Neural progenitor cell (in vitro differentiated cells): ENCODE measurements at regions not wholly inside any gene's neighbourhood (a gene's known extent, or its start where the extent isn't known, plus 50 kb on each side); places are given as distances from the start of the nearest gene placed in this dataset.

Source experiments
- DNase-seq: peaks from one replicate; pipeline ENCODE4 v3.0.0-alpha.2; 2016; ENCODE audit warnings: low spot score
- H2AFZ ChIP-seq: fragments of 200-600 bp; sonication (generic); replicated peaks from 2 replicates; pipeline ENCODE4 v1.6.1; 2016; ENCODE audit warnings: antibody characterized with exemption
- H3F3A ChIP-seq: fragments of 200-600 bp; sonication (generic); 2 replicates; pipeline ENCODE4 v1.6.1; 2016; ENCODE audit warnings: antibody characterized with exemption, low read depth
- H3K27ac ChIP-seq: fragments of 200-600 bp; sonication (generic); 2 replicates; pipeline ENCODE4 v1.5.1; 2016; ENCODE audit warnings: mild to moderate bottlenecking
- H3K27me3 ChIP-seq: fragments of 200-600 bp; sonication (generic); 2 replicates; pipeline ENCODE4 v1.6.1; 2016; ENCODE audit warnings: mild to moderate bottlenecking, moderate library complexity
- H3K36me3 ChIP-seq: fragments of 200-600 bp; sonication (generic); 2 replicates; pipeline ENCODE4 v1.5.1; 2016
- H3K4me1 ChIP-seq: fragments of 200-600 bp; sonication (generic); 2 replicates; pipeline ENCODE4 v1.6.1; 2016; ENCODE audit warnings: mixed run types
- H3K4me2 ChIP-seq: fragments of 200-600 bp; sonication (generic); 2 replicates; pipeline ENCODE4 v1.6.1; 2016
- H3K4me3 ChIP-seq: fragments of 200-600 bp; sonication (generic); 2 replicates; pipeline ENCODE4 v1.5.1; 2016
- H3K79me2 ChIP-seq: fragments of 200-600 bp; sonication (generic); 2 replicates; pipeline ENCODE4 v1.6.1; 2016; ENCODE audit warnings: low read depth
- H3K9ac ChIP-seq: fragments of 200-600 bp; sonication (generic); 2 replicates; pipeline ENCODE4 v1.6.1; 2016
- H3K9me3 ChIP-seq: fragments of 200-600 bp; sonication (generic); 2 replicates; pipeline ENCODE4 v1.5.1; 2016; ENCODE audit warnings: low read depth
- H4K20me1 ChIP-seq: fragments of 200-600 bp; sonication (generic); 2 replicates; pipeline ENCODE4 v1.6.1; 2016; ENCODE audit warnings: low read depth
- H3K27ac Mint-ChIP-seq: 3 replicates; pipeline ENCODE4 v1.8.0; 2021; ENCODE audit warnings: mixed read lengths
- H3K27me3 Mint-ChIP-seq: 2 replicates; pipeline ENCODE4 v1.8.0; 2022; ENCODE audit warnings: low read depth, mild to moderate bottlenecking, inconsistent platforms, moderate library complexity, mixed read lengths; ENCODE audit not compliant: insufficient read depth
- H3K36me3 Mint-ChIP-seq: 3 replicates; pipeline ENCODE4 v1.8.0; 2021; ENCODE audit warnings: mixed read lengths
- H3K4me1 Mint-ChIP-seq: 3 replicates; pipeline ENCODE4 v1.8.0; 2021; ENCODE audit warnings: mixed read lengths
- H3K4me3 Mint-ChIP-seq: 3 replicates; pipeline ENCODE4 v1.8.0; 2021; ENCODE audit warnings: mild to moderate bottlenecking, moderate library complexity, mixed read lengths
- H3K9me3 Mint-ChIP-seq: 3 replicates; pipeline ENCODE4 v1.8.0; 2020; ENCODE audit warnings: mixed read lengths
- EZH2 ChIP-seq: fragments of 200-600 bp; sonication (generic); IDR thresholded peaks from 2 replicates; pipeline ENCODE4 v1.6.1; 2017; ENCODE audit warnings: antibody characterized with exemption, mild to moderate bottlenecking, moderate library complexity
- EZH2phosphoT487 ChIP-seq: fragments of 200-600 bp; sonication (generic); IDR thresholded peaks from 2 replicates; pipeline ENCODE4 v1.6.1; 2017; ENCODE audit warnings: antibody characterized with exemption
- TF ChIP-seq, protein P1 (sequence below): fragments of 200-600 bp; sonication (generic); IDR thresholded peaks from 2 replicates; pipeline ENCODE4 v1.5.1; 2017; ENCODE audit warnings: antibody characterized with exemption, mild to moderate bottlenecking

DNA sequence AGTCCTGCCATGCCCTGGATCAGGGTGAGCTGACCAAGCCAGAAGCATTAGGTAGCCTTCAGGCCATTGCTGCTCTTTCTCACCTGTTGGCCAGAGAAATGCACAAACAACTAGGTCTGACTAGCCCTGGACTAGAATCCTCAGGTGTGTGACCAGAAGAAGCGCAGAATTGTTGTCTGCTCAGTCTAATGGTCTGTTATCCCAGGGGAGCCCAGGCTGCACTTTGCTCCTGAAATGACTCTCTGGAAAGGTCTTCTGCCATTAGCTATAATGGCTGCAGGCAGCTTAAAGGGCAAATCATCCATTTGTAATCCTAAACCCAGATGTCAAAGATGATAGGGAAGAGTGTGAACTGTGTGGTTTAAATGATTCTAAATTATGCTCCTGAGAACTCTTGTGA lies 246.1 kb downstream of the NFKBIZ start:
- H3K4me3 Mint-ChIP-seq, result no peak overlapping the region
- H4K20me1 ChIP-seq, result no peaks in the 10 kb centered on the region

DNA sequence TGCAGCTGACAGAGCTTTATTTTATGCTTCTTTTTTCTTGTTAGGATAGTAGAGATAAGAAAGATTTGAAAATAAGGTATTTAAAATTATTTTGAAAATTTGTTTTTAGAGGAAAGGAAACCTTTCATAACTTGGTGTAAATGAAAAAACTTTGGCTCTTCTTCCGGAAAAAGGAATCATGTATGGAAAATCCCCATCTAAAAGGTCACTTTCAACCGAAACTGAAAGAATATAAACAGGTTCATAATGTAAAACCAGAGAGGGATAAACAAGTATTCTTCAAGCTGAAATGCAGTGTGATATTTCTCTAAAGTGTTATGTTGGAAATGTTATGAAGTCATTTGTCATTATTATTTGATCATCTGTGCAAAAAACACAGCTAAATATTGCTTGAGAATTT lies 246.8 kb downstream of the NFKBIZ start:
- TF ChIP-seq EZH2 (no peak), EZH2phosphoT487 (no peak)
- TF ChIP-seq, protein P1, sequence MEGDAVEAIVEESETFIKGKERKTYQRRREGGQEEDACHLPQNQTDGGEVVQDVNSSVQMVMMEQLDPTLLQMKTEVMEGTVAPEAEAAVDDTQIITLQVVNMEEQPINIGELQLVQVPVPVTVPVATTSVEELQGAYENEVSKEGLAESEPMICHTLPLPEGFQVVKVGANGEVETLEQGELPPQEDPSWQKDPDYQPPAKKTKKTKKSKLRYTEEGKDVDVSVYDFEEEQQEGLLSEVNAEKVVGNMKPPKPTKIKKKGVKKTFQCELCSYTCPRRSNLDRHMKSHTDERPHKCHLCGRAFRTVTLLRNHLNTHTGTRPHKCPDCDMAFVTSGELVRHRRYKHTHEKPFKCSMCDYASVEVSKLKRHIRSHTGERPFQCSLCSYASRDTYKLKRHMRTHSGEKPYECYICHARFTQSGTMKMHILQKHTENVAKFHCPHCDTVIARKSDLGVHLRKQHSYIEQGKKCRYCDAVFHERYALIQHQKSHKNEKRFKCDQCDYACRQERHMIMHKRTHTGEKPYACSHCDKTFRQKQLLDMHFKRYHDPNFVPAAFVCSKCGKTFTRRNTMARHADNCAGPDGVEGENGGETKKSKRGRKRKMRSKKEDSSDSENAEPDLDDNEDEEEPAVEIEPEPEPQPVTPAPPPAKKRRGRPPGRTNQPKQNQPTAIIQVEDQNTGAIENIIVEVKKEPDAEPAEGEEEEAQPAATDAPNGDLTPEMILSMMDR, result no peak
- Histone ChIP-seq H3K4me2 (no peak overlapping the region), H3F3A (no peaks in the 10 kb centered on the region), H3K36me3 (no peaks in the 10 kb centered on the region), H3K27me3 (no peaks in the 10 kb centered on the region), H3K27ac (no peak overlapping the region), H3K4me3 (no peak overlapping the region), H2AFZ (no peak overlapping the region), H3K9ac (no peak overlapping the region), H3K4me1 (no peaks in the 10 kb centered on the region), H4K20me1 (no peaks in the 10 kb centered on the region), H3K79me2 (no peaks in the 10 kb centered on the region), H3K9me3 (no peaks in the 10 kb centered on the region)
- H3K4me1 Mint-ChIP-seq, result no peaks in the 10 kb centered on the region
- H3K4me3 Mint-ChIP-seq, result no peak overlapping the region
- no peaks in the 10 kb centered on the region for H3K9me3 Mint-ChIP-seq
- no peaks in the 10 kb centered on the region for H3K27me3 Mint-ChIP-seq
- no peak for DNase-seq
- no peaks in the 10 kb centered on the region for H3K36me3 Mint-ChIP-seq
- H3K27ac Mint-ChIP-seq, result no peak overlapping the region

More for the DNA sequence above, 246.1 kb downstream of the NFKBIZ start:
- H3K27ac ChIP-seq, result no peak overlapping the region
- Mint-ChIP-seq H3K36me3 (no peaks in the 10 kb centered on the region), H3K27ac (no peak overlapping the region), H3K27me3 (no peaks in the 10 kb centered on the region), H3K4me1 (peaks cover 5% of the 10 kb centered on the region), H3K9me3 (no peaks in the 10 kb centered on the region)
- H3F3A ChIP-seq, result no peaks in the 10 kb centered on the region
- H3K9me3 ChIP-seq, result no peaks in the 10 kb centered on the region
- H3K4me1 ChIP-seq, result no peaks in the 10 kb centered on the region
- H3K79me2 ChIP-seq, result no peaks in the 10 kb centered on the region
- no peak overlapping the region for H3K4me2 ChIP-seq
- no peaks in the 10 kb centered on the region for H3K36me3 ChIP-seq
- no peak for TF ChIP-seq EZH2
- no peak for TF ChIP-seq EZH2phosphoT487
- TF ChIP-seq, protein P1, result no peak
- DNase-seq, result no peak
- H3K9ac ChIP-seq, result no peak overlapping the region
- H3K4me3 ChIP-seq, result no peak overlapping the region
- no peak overlapping the region for H2AFZ ChIP-seq
- H3K27me3 ChIP-seq, result no peaks in the 10 kb centered on the region

DNA sequence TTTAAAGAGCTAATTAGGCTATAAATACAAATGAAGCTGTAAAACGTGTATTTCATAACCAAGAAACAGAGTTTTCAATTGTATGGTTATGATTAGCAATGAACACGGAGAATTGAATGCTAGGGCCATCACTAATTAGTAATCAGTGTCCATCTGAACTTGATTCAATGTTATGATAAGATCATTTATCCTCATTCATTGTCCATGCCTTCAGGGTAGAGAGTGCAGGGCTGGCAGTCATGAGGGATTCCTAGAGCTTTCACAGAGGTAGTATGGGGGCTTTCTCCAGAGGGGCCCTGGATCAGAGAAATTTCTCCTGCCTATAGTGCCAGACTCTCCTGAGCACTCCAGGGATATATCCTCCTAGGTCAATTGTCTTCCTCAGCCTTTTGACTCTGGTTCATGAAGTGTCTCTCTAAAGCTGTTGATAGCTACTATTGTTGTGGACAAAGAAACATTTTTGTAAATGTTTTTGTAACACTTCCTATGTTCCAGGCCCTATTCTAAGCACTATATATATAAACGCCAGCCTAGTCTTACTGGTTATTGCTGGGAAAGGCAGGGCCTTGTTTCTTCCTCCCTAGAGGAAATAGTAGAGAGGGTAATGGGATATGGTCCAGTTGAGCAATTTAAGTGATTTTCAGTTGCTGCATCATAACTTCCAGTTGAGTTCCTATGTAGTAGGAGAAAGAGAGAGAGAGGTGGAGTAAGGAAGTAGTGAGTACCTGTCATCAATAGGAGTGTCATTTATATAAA lies 249.0 kb downstream of the NFKBIZ start:
- TF ChIP-seq, protein P1, result no peak
- no peak for TF ChIP-seq EZH2
- TF ChIP-seq EZH2phosphoT487, result no peak

More for the DNA sequence above, 249.0 kb downstream of the NFKBIZ start:
- Mint-ChIP-seq H3K4me3 (no peak overlapping the region), H3K4me1 (no peaks in the 10 kb centered on the region), H3K36me3 (no peaks in the 10 kb centered on the region), H3K9me3 (no peaks in the 10 kb centered on the region), H3K27ac (no peak overlapping the region), H3K27me3 (no peaks in the 10 kb centered on the region)
- no peaks in the 10 kb centered on the region for H3K4me1 ChIP-seq
- no peak overlapping the region for H3K27ac ChIP-seq
- H4K20me1 ChIP-seq, result no peaks in the 10 kb centered on the region
- no peaks in the 10 kb centered on the region for H3K36me3 ChIP-seq
- H3F3A ChIP-seq, result no peaks in the 10 kb centered on the region
- H3K27me3 ChIP-seq, result no peaks in the 10 kb centered on the region
- no peak for DNase-seq
- no peak overlapping the region for H3K4me3 ChIP-seq
- H3K9ac ChIP-seq, result no peak overlapping the region
- H3K9me3 ChIP-seq, result no peaks in the 10 kb centered on the region
- no peak overlapping the region for H2AFZ ChIP-seq
- H3K79me2 ChIP-seq, result no peaks in the 10 kb centered on the region
- no peak overlapping the region for H3K4me2 ChIP-seq
